Common myeloid progenitor, CD34-positive (primary cell): ENCODE measurements at regions not wholly inside any gene's neighbourhood (a gene's known extent, or its start where the extent isn't known, plus 50 kb on each side); places are given as distances from the start of the nearest gene placed in this dataset.

Experiments used
- CTCF ChIA-PET: fragments of 350-600 bp; sonication (Branson Sonifier 250); formaldehyde crosslinking; loops from one replicate; lab custom pipeline; 2021; ENCODE audit warnings: antibody characterized with exemption; lab: Charles Lee
- POLR2A ChIA-PET: fragments of 350-600 bp; sonication (Branson Sonifier 250); formaldehyde crosslinking; loops from one replicate; lab custom pipeline; 2021; ENCODE audit warnings: antibody characterized with exemption; lab: Charles Lee
- DNase-seq, 3 donors: peaks; one replicate each; pipeline versions ENCODE4 v3.0.0 to v3.0.0-alpha.2; 2013
- H3K27ac ChIP-seq, 2 experiments: 1 replicate in 1 of 2; 2 replicates in 1 of 2; pipeline ENCODE4 v1.7.0; 2013; ENCODE audit warnings: inconsistent platforms in 2 of 2, low read length in 2 of 2, mild to moderate bottlenecking in 2 of 2, low read depth in 1 of 2, moderate library complexity in 1 of 2; ENCODE audit not compliant: severe bottlenecking in 2 of 2, insufficient read depth in 1 of 2, poor library complexity in 1 of 2
- H3K27me3 ChIP-seq, 5 experiments: replicated peaks in 2 of 5; 1 replicate in 3 of 5; 2 replicates in 2 of 5; pipeline versions ENCODE4 v1.6.1 to v1.7.0; 2013; ENCODE audit warnings: low read length in 4 of 5, mild to moderate bottlenecking in 2 of 5, moderate library complexity in 2 of 5, inconsistent platforms in 1 of 5; ENCODE audit not compliant: insufficient read depth in 5 of 5, control insufficient read depth in 4 of 5
- H3K36me3 ChIP-seq, 4 experiments: 1 replicate in 2 of 4; 2 replicates in 2 of 4; pipeline versions ENCODE4 v1.6.1 to v1.7.0; 2013; ENCODE audit warnings: low read length in 3 of 4, control low read depth in 1 of 4, mild to moderate bottlenecking in 1 of 4; ENCODE audit not compliant: control insufficient read depth in 4 of 4, insufficient read depth in 4 of 4
- H3K4me1 ChIP-seq, 4 experiments: 1 replicate in 3 of 4; 2 replicates in 1 of 4; pipeline versions ENCODE4 v1.6.1 to v1.7.1; 2013; ENCODE audit warnings: low read length in 3 of 4, mild to moderate bottlenecking in 3 of 4, control low read depth in 1 of 4, inconsistent platforms in 1 of 4, moderate library complexity in 1 of 4; ENCODE audit not compliant: control insufficient read depth in 4 of 4, insufficient read depth in 4 of 4; ENCODE audit errors: control extremely low read depth in 1 of 4
- H3K4me3 ChIP-seq, 7 experiments: 1 replicate in 4 of 7; 2 replicates in 3 of 7; pipeline versions ENCODE4 v1.5.1 to v1.7.0; 2013; ENCODE audit warnings: mild to moderate bottlenecking in 7 of 7, low read length in 6 of 7, moderate library complexity in 6 of 7, inconsistent platforms in 2 of 7, low read depth in 2 of 7, control low read depth in 1 of 7; ENCODE audit not compliant: insufficient read depth in 4 of 7, control insufficient read depth in 1 of 7; ENCODE audit errors: extremely low read depth in 1 of 7
- H3K9me3 ChIP-seq, 5 experiments: 1 replicate in 4 of 5; 2 replicates in 1 of 5; pipeline versions ENCODE4 v1.6.1 to v1.7.1; 2013; ENCODE audit warnings: low read length in 4 of 5, mild to moderate bottlenecking in 2 of 5, inconsistent platforms in 1 of 5, low read depth in 1 of 5, moderate library complexity in 1 of 5; ENCODE audit not compliant: control insufficient read depth in 4 of 5, insufficient read depth in 2 of 5; ENCODE audit errors: control extremely low read depth in 1 of 5
- WGBS: methylation state at CpG from one replicate; pipeline ENCODE4 v1.1.5; 2013; ENCODE audit not compliant: insufficient coverage; 5-methylcytosine and 5-hydroxymethylcytosine counted together

- no peaks in the 10 kb centered on the region for H3K36me3 ChIP-seq
- no peaks in the 10 kb centered on the region for H3K4me1 ChIP-seq
- H3K4me3 ChIP-seq = no peak overlapping the region
- no peak for DNase-seq
- no peak overlapping the region for H3K27ac ChIP-seq
- H3K9me3 ChIP-seq = no peaks in the 10 kb centered on the region
- CTCF ChIA-PET = no interaction called here
- H3K27me3 ChIP-seq = no peaks in the 10 kb centered on the region
- 100% methylated on average over 1 of the region's 2 CpGs for WGBS
- POLR2A ChIA-PET = no interaction called here
These were observed 424.3 kb downstream of the MBD2 start for GRCh38 chr18:53800171-53800570.

GRCh38 chr18:53799134-53799533 is 425.3 kb downstream of the MBD2 start:
- no peak overlapping the region for H3K4me3 ChIP-seq
- H3K4me1 ChIP-seq = no peaks in the 10 kb centered on the region
- H3K9me3 ChIP-seq = no peaks in the 10 kb centered on the region
- no peak overlapping the region for H3K27ac ChIP-seq
- H3K27me3 ChIP-seq = no peaks in the 10 kb centered on the region
- ChIA-PET CTCF (interaction anchor here (1.0 kb wide), 1 partner anchor 24 kb away, joined by 3 read pairs; no protein-coding TSS in a partner anchor), POLR2A (no interaction called here)
- H3K36me3 ChIP-seq = no peaks in the 10 kb centered on the region
- DNase-seq = no peak

DNA sequence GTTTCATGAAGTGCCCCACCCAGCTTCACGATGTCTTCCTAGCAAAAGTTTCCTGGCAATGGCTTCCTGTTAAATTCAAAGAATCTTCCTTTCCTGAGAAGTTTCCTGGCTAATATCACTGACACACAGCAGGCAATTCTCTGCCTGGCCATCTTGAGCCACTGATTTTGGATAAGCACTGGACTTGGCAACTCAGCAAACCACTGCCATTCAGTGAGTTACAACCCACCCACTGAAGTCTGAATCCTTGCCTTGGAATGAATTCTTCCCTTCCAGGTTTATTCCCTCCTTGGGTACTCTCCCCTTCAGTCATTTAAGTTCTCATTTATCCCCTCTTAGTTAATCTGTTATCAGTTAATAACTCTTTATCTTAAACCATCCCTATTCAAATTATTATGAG is 426.0 kb downstream of the MBD2 start:
- no peak overlapping the region for H3K27ac ChIP-seq
- H3K9me3 ChIP-seq = no peaks in the 10 kb centered on the region
- no peaks in the 10 kb centered on the region for H3K4me1 ChIP-seq
- no peak overlapping the region for H3K4me3 ChIP-seq
- no peak for DNase-seq
- H3K36me3 ChIP-seq = no peaks in the 10 kb centered on the region
- CTCF ChIA-PET = interaction anchor here (1.0 kb wide), 1 partner anchor 24 kb away, joined by 3 read pairs; no protein-coding TSS in a partner anchor
- WGBS = 59% methylated on average over 1 of the region's 1 CpG
- H3K27me3 ChIP-seq = no peaks in the 10 kb centered on the region
- POLR2A ChIA-PET = no interaction called here

DNA sequence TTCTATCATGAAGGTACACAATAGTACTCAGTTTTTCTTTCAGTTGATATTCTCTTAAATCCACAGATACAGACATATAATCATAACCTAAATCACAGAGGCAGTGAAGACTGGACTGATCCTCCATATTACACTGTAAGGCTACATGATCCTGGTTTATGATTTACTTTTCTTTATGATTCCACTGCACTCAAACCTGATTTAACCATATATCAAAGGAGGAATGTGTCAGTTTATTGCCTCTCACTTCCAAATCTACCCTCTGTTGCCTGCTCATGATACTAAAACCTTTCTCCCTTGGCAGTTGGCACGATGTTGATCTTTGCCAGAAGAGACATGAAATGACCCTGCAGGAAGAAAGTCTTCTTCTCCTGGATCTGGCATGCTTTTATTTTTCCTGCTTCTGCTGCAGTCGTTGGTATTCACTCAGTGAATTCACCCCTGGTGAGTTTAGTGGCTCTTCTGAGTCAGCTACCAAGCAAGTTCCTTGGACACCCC is 426.4 kb downstream of the MBD2 start:
- Histone ChIP-seq H3K4me3 (no peak overlapping the region), H3K9me3 (no peaks in the 10 kb centered on the region), H3K27ac (no peak overlapping the region), H3K4me1 (no peaks in the 10 kb centered on the region), H3K36me3 (no peaks in the 10 kb centered on the region), H3K27me3 (no peaks in the 10 kb centered on the region)
- WGBS = 64% methylated on average over 2 of the region's 2 CpGs
- POLR2A ChIA-PET = no interaction called here
- no peak for DNase-seq
- CTCF ChIA-PET = no interaction called here

- H3K36me3 ChIP-seq = no peaks in the 10 kb centered on the region
- H3K27ac ChIP-seq = no peak overlapping the region
- no peak for DNase-seq
- CTCF ChIA-PET = interaction anchor here (0.8 kb wide), 1 partner anchor 9 kb away, joined by 3 read pairs; no protein-coding TSS in a partner anchor
- H3K27me3 ChIP-seq = no peaks in the 10 kb centered on the region
- POLR2A ChIA-PET = no interaction called here
- H3K4me3 ChIP-seq = no peak overlapping the region
- H3K9me3 ChIP-seq = no peaks in the 10 kb centered on the region
- WGBS = no CpG with 5 or more reads among the region's 1 CpG
- no peaks in the 10 kb centered on the region for H3K4me1 ChIP-seq
These were observed 428.3 kb downstream of the MBD2 start for GRCh38 chr18:53796040-53796729.

DNA sequence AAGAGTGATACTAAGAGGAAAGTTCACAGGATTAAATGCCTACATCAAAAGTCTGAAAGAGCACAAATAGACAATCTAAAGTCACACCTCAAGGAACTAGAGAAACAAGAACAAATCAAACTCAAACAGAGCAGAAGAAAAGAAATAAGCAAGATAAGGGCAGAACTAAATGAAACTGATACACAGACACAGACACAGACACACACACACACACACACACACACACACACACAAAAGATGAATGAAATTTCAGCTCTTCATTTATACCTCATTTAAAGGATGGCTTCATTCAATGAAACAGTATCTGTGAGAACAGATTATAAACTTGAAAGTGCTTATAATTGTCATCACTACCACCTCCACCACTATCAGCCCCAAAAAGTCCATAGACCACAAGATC is 428.9 kb downstream of the MBD2 start:
- no peak for DNase-seq
- no peak overlapping the region for H3K27ac ChIP-seq
- H3K9me3 ChIP-seq = no peaks in the 10 kb centered on the region
- no peaks in the 10 kb centered on the region for H3K4me1 ChIP-seq
- H3K27me3 ChIP-seq = no peaks in the 10 kb centered on the region
- CTCF ChIA-PET = no interaction called here
- POLR2A ChIA-PET = no interaction called here
- no peak overlapping the region for H3K4me3 ChIP-seq
- no peaks in the 10 kb centered on the region for H3K36me3 ChIP-seq

DNA sequence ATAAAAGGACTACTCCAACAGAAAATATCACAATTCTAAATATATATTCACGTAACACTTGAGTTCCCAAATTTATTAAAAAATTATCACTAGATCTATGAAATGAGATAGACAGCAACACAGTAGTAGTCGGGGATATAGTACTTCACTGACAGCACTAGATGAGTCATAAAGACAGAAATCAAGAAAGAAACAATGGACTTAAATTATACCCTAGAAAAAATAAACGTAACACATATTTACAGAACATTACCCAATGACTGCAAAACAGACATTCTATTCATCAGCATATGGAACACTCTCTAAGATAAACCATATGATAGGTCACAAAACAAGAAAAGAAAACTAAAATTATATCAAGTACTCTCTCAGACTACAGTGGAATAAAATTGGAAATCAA is 429.4 kb downstream of the MBD2 start:
- Histone ChIP-seq H3K9me3 (no peaks in the 10 kb centered on the region), H3K27ac (no peak overlapping the region), H3K36me3 (no peaks in the 10 kb centered on the region), H3K4me3 (no peak overlapping the region), H3K4me1 (no peaks in the 10 kb centered on the region), H3K27me3 (no peaks in the 10 kb centered on the region)
- POLR2A ChIA-PET = no interaction called here
- WGBS = no CpG with 5 or more reads among the region's 3 CpGs
- DNase-seq = no peak
- CTCF ChIA-PET = no interaction called here
